ENCODE measurements at regions not wholly inside any gene's neighbourhood (a gene's known extent, or its start where the extent isn't known, plus 50 kb on each side); places are given as distances from the start of the nearest gene placed in this dataset.

GRCh38 chr7:125118444-125118843 lies 188.8 kb upstream of the POT1 start:
- Histone ChIP-seq H3K36me3 (no peaks in the 10 kb centered on the region), H3K27ac (no peak overlapping the region), H3K9me3 (peaks cover 0 to 5% (median 0%) of the 10 kb centered on the region in 11 donors), H3K4me3 (no peak overlapping the region), H3K4me1 (no peaks in the 10 kb centered on the region), H3K27me3 (no peaks in the 10 kb centered on the region)
- 86% methylated on average over 1 of the region's 1 CpG for WGBS, 2 donors
- DNase-seq (no peak), ATAC-seq (no peak)
- TF ChIP-seq CTCF (IDR thresholded peaks at IDR 0.05): no peak
- intact Hi-C loops (cut with DNase I): no loop called here

DNA sequence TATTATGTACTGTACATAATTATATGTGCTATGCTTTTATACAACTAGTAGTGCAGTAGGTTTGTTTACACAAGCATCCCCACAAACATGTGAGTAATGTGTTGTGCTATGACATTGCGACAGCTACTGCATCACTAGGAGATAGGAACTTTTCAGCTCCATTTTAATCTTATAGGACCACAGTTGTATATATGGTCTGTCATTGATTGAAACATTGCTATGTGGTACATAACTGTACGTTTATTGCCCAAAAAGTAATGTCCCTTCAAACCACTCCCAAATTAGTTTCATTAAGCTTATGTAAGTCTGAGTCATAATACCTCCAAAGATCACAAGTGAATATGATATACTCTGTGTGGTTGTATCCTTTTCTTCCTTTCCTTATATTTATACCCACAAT lies 183.2 kb upstream of the POT1 start:
- DNase-seq: no peak
- no peaks in the 10 kb centered on the region for H3K27me3 ChIP-seq
- H3K27ac ChIP-seq: no peak overlapping the region
- no peaks in the 10 kb centered on the region for H3K4me1 ChIP-seq
- intact Hi-C loops (cut with DNase I): no loop called here
- H3K9me3 ChIP-seq: peaks cover 0 to 19% (median 0%) of the 10 kb centered on the region in 11 donors
- no peak overlapping the region for H3K4me3 ChIP-seq
- 83 to 90% methylated on average over 2 of the region's 2 CpGs for WGBS, 2 donors
- ATAC-seq: no peak
- H3K36me3 ChIP-seq: no peaks in the 10 kb centered on the region
- no peak for TF ChIP-seq CTCF (IDR thresholded peaks at IDR 0.05)

DNA sequence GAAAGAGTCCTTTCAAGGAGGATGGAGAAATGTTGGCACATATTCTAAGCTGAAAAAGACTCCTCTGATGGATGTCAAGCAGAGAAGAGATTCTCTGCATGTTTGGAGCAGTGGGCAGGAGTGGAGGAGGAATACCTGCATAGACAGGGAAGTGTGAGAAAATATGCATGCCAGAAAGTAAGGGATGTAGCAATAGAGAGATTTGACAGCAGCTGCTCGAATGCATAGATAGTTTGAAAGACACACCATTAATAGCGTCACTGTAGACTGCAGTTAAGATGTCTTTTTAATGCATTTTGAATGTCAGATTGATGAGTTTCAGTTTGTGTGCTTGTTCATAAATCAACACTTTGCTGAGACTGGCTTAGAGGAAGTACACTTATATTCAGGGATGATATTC lies 169.9 kb upstream of the POT1 start:
- Histone ChIP-seq H3K27ac (no peak overlapping the region), H3K9me3 (no peaks in the 10 kb centered on the region), H3K4me1 (no peaks in the 10 kb centered on the region), H3K27me3 (no peaks in the 10 kb centered on the region), H3K36me3 (no peaks in the 10 kb centered on the region), H3K4me3 (no peak overlapping the region)
- no peak for ATAC-seq
- DNase-seq: no peak
- 40 to 66% methylated on average over 2 of the region's 2 CpGs for WGBS, 2 donors
- intact Hi-C loops (cut with DNase I): loop anchor here in 1 of 10 donors (1.0 kb wide), 1 partner anchor 30 kb away; no protein-coding TSS in a partner anchor
- no peak for TF ChIP-seq CTCF (IDR thresholded peaks at IDR 0.05)

- ATAC-seq: no peak
- Histone ChIP-seq H3K27me3 (no peaks in the 10 kb centered on the region), H3K4me1 (no peaks in the 10 kb centered on the region), H3K9me3 (no peaks in the 10 kb centered on the region), H3K4me3 (no peak overlapping the region), H3K27ac (no peak overlapping the region), H3K36me3 (no peaks in the 10 kb centered on the region)
- no peak for TF ChIP-seq CTCF (IDR thresholded peaks at IDR 0.05)
- DNase-seq: no peak
- intact Hi-C loops (cut with DNase I): no loop called here
- 63 to 65% methylated on average over 1 of the region's 1 CpG for WGBS, 2 donors
These were observed 168.8 kb upstream of the POT1 start for GRCh38 chr7:125098377-125098970.

Measured in heart right ventricle (tissue), 16 donors.